NAMALWA (cell line): ENCODE measurements at regions not wholly inside any gene's neighbourhood (a gene's known extent, or its start where the extent isn't known, plus 50 kb on each side); places are given as distances from the start of the nearest gene placed in this dataset.
"Not testable (repeated sequence)": the region's sequence is repeated elsewhere in the genome, so short reads cannot be mapped to it uniquely, and the experiment has no call there.

Experiments used
- DNase-seq: peaks from one replicate; pipeline ENCODE4 v3.0.0-alpha.2; 2015; ENCODE audit warnings: low spot score

GRCh38 chr1:170789063-170789462 is 125.1 kb downstream of the PRRX1 start:
- peak; percentile 14 for DNase-seq

DNA sequence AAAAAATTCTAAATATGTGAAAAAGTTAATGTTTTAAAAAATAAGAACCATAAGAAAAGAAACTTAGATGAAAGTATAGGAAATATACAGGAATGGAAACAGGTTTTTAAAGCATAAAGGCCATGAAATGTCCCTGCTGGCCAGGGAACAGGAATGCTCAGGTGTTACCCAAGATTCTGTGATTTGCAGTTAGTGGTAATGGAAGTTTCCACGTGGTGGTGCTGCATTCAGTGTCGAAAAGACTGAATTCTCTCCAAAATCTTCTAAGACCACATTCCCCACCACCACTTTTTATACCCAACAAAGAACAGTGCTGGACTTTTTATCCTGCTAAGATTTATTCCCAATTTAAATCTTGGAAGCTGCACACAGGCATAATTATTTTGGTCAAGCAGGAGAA is 126.2 kb downstream of the PRRX1 start:
- DNase-seq, result no peak

DNA sequence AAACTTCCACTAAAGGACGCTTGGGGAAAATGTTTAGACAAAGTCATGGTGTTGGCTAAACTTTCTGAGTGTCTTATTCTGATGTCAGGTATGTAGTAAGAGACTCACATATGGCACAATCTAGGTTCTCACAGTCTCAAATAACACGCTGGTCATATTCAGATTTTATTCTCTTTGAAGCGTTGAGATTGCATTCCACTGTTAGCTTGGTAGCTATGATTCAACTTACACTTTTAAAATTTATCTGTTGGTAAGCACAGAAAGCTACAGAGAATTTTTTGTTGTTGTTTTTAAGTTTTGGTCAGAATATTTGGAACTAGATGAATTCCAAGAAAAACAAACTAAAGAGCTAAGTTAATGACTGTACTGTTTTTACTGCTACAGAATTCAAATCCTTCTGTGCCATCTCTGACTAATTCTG is 126.7 kb downstream of the PRRX1 start:
- no peak for DNase-seq

GRCh38 chr1:170791941-170792340 is 128.0 kb downstream of the PRRX1 start:
- no peak for DNase-seq

GRCh38 chr1:170800265-170800664 is 135.1 kb upstream of the MROH9 start:
- DNase-seq, result no peak

DNA sequence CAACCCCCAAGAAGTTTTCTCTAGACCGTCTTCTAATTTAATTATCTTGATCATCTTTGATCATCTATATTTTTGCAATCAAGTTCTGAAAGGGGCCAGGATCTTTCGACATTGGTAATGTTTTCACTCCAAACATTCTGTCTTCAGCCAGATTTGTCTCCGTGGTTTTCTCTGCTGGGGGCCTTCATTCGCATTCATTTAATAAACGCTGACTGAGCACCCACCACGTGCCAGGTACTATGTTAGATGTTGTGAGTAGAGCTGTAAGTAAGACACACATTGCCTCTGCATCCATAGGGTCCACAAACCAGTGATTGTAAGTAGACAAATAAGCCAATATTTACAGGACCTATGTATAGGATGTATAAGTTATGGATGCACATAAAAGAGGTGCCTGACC is 134.5 kb upstream of the MROH9 start:
- no peak for DNase-seq

GRCh38 chr1:170803711-170804110 is 131.6 kb upstream of the MROH9 start:
- no peak for DNase-seq

GRCh38 chr1:170804419-170804818 is 130.9 kb upstream of the MROH9 start:
- no peak for DNase-seq

DNA sequence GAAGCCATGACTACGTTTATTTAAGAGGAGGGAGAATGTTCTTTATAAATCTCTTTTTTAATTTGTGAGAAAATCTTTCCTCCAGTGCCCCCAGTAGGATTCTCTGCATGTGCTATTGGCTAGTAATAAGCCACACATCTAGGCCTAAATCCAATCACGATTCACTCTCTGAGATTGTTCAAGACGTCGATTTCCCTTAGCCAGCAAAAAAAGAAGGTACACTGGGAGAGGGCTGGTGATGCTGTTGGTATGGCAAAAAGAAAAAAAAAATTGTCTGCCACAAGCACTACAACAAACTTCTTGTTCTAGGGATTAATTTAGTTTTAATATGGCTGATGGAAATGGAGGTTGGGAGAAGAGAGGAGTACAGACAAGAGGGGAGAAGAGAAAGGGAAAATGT is 130.5 kb upstream of the MROH9 start:
- no peak for DNase-seq

GRCh38 chr1:170806961-170807360 is 128.4 kb upstream of the MROH9 start:
- no peak for DNase-seq

DNA sequence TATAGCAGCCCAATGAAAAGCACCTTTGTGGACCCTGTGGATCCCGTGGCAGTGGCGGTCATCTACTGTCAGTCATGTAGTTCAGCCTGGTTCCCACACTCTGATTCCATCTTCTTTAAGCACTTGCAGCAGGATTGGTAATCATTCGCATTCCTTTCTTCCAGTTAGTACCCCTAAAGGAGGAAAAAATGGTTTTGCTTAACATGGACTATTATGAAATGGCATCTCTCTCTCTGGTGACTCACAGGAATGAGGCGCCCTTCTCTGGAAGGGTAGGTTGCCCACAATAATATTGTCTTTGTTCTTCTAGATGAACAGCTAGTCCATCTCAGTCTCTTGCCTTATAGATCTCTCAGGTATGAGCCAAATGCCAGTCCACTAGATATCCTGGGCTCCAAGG is 127.9 kb upstream of the MROH9 start:
- DNase-seq, result no peak

GRCh38 chr1:170808216-170808885 is 127.0 kb upstream of the MROH9 start:
- no peak for DNase-seq

GRCh38 chr1:170811013-170811412 is 124.3 kb upstream of the MROH9 start:
- DNase-seq, result not testable (repeated sequence)

GRCh38 chr1:170819781-170820180 is 115.6 kb upstream of the MROH9 start:
- no peak for DNase-seq

- no peak for DNase-seq
These were observed 112.2 kb upstream of the MROH9 start for GRCh38 chr1:170823120-170823519.

DNA sequence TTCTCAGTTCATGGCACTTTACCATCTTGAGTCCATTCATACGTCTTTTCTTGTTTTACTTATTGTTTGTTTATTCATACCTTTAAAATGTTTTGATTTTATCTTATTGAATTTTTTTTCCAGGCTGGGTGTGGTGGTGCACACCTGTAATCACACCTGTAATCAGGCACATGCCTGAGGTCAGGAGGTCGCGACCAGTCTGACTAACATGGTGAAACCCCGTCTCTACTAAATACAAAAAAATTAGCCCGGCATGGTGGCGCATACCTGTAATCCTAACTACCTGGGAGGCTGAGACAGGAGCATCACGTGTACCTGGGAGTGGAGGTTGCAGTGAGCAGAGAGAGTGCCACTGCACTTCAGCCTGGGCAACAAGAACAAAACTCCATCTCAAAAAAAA is 104.1 kb upstream of the MROH9 start:
- no peak for DNase-seq

- no peak for DNase-seq
These were observed 99.2 kb upstream of the MROH9 start for GRCh38 chr1:170836141-170836540.

DNA sequence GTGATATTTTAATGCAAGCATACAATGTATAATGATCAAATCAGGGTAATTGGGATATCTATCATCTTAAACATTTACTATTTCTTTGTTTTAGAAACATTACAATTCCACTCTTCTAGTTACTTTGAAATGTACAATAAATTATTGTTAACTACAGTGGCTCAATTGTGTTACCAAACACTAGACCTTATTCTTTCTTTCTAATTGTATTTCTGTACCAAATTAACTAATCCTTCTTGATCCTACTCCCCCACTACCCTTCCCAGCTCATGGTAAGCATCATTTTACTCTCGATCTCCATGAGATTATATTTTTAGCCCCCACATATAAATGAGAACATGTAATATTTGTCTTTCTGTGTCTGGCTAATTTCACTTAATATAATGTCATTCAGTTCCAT is 95.0 kb upstream of the MROH9 start:
- no peak for DNase-seq

DNA sequence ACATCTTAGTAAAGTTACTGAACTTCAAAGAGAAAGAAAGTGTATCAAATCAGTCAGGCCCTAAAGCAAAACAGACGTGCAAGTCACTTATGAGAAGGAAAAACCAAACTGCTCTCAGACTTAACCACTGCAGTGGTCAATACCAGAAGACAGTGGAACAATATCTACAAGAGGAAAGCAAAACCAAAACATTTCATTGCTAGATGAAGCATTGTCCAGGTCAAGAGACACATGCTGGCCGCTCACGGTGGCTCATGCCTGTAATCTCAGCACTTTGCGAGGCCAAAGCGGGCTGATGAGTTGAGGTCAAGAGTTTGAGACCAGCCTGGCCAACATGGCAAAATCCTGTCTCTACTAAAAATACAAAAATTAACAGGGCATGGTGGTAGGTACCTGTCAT is 82.0 kb upstream of the MROH9 start:
- no peak for DNase-seq

GRCh38 chr1:170853867-170854266 is 81.5 kb upstream of the MROH9 start:
- no peak for DNase-seq

GRCh38 chr1:170854677-170855076 is 80.7 kb upstream of the MROH9 start:
- no peak for DNase-seq

DNA sequence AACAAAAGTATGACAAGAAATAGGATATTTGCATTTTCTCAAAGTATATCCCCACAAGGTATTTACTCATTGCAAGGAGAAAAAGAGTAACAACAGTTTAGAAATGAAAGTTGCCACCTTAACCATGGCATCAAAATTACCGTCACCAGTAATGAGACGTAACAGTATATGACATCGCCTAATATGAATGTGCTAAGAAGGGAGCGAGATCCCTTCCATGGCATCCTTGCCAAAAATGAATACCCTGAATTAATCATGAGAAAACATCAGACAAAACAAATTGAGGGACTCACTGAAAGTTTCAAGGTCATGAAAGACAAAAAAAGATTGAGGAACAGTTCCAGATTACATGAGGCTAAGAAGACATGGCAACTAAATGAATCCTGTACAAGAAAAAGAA is 78.9 kb upstream of the MROH9 start:
- no peak for DNase-seq

DNA sequence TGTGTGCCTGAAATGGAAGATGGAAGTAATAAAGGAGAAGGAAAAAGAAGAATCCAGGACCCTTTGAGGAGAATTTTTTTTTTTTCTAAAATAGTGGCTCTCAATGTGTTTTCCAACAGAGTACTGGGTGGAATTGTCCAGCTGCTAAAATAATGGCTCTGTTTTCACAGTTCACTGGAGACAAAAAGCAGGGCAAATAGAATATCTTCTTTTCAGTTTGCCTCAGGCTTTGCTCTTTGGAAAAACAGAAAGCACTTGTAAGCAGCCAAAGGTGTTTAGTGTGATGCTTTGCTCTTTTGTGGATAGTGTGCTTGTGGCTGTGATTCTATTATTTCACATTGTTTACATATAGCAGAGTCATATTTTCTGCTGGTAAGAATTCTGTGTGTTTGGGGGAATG is 77.4 kb upstream of the MROH9 start:
- no peak for DNase-seq

- no peak for DNase-seq
These were observed 71.7 kb upstream of the MROH9 start for GRCh38 chr1:170863621-170864020.

- DNase-seq, result no peak
These were observed 71.1 kb upstream of the MROH9 start for GRCh38 chr1:170864238-170864637.
